Progenitor cell of endocrine pancreas (in vitro differentiated cells): ENCODE measurements at regions not wholly inside any gene's neighbourhood (a gene's known extent, or its start where the extent isn't known, plus 50 kb on each side); places are given as distances from the start of the nearest gene placed in this dataset.

ENCODE experiments used
- DNase-seq: peaks from one replicate; pipeline ENCODE4 v3.0.0; 2021; ENCODE audit warnings: low spot score; ENCODE audit not compliant: unreplicated experiment
- H3K27ac Mint-ChIP-seq: 2 replicates; pipeline ENCODE4 v1.8.0; 2021; ENCODE audit warnings: mild to moderate bottlenecking, moderate library complexity, mixed read lengths
- H3K27me3 Mint-ChIP-seq: 2 replicates; pipeline ENCODE4 v1.8.0; 2021; ENCODE audit warnings: mixed read lengths
- H3K36me3 Mint-ChIP-seq: 2 replicates; pipeline ENCODE4 v1.8.0; 2022; ENCODE audit warnings: mixed read lengths; ENCODE audit not compliant: insufficient read depth
- H3K4me1 Mint-ChIP-seq: 2 replicates; pipeline ENCODE4 v1.8.0; 2021; ENCODE audit warnings: low read depth, mixed read lengths
- H3K4me3 Mint-ChIP-seq: 2 replicates; pipeline ENCODE4 v1.8.0; 2021; ENCODE audit warnings: low read depth, mild to moderate bottlenecking, moderate library complexity, mixed read lengths
- H3K9me3 Mint-ChIP-seq: 2 replicates; pipeline ENCODE4 v1.8.0; 2021; ENCODE audit warnings: low read depth, mixed read lengths
- TF ChIP-seq, protein P1 (sequence below): fragments of 200-600 bp; sonication (generic); IDR thresholded peaks from one replicate; pipeline ENCODE4 v1.5.0; 2021; ENCODE audit warnings: antibody characterized with exemption, mild to moderate bottlenecking; ENCODE audit not compliant: unreplicated experiment

DNA sequence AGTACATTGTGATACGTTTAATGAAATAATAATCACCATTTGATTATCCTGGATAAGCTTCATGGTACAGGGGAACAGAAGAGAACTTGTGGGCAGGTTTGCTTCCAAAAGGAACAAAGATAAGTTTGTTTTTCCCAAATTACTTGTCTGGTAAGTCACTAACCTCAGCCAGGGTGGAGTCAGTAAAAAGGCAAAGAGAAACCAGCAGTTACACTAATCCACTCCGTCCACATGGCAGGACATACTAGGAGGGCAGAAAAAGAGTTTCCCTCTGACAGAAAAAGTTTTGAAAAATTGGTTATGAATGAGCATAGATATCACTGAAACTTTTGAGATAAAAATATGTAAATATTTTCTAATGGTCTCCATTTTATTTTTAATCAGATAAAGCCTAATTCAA is 285.9 kb downstream of the IL15 start:
- Mint-ChIP-seq H3K9me3 (no peaks in the 10 kb centered on the region), H3K36me3 (no peaks in the 10 kb centered on the region), H3K27me3 (no peaks in the 10 kb centered on the region), H3K4me1 (no peaks in the 10 kb centered on the region), H3K4me3 (no peak overlapping the region), H3K27ac (no peak overlapping the region)
- TF ChIP-seq, protein P1, sequence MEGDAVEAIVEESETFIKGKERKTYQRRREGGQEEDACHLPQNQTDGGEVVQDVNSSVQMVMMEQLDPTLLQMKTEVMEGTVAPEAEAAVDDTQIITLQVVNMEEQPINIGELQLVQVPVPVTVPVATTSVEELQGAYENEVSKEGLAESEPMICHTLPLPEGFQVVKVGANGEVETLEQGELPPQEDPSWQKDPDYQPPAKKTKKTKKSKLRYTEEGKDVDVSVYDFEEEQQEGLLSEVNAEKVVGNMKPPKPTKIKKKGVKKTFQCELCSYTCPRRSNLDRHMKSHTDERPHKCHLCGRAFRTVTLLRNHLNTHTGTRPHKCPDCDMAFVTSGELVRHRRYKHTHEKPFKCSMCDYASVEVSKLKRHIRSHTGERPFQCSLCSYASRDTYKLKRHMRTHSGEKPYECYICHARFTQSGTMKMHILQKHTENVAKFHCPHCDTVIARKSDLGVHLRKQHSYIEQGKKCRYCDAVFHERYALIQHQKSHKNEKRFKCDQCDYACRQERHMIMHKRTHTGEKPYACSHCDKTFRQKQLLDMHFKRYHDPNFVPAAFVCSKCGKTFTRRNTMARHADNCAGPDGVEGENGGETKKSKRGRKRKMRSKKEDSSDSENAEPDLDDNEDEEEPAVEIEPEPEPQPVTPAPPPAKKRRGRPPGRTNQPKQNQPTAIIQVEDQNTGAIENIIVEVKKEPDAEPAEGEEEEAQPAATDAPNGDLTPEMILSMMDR: no peak
- DNase-seq: no peak

DNA sequence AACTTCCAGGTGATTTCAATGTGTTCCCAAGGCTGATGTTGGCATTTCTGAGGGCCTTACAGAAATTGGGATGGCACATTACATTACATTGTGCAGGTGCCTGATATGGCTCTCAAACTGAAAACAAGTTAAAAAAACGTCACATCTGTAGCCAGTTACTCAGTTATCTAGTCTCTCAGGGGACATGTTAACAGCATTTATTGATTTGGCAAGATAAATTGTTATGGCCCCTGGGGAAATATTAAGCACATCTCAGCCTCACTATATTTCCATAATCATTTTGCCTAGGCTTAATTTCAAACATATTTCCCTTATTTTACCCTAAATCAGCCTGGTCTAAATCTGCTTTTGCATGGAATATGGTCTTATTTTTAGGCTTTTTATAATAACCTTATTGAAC is 290.0 kb downstream of the IL15 start:
- no peaks in the 10 kb centered on the region for H3K36me3 Mint-ChIP-seq
- H3K9me3 Mint-ChIP-seq: no peaks in the 10 kb centered on the region
- no peaks in the 10 kb centered on the region for H3K27me3 Mint-ChIP-seq
- H3K27ac Mint-ChIP-seq: no peak overlapping the region
- no peaks in the 10 kb centered on the region for H3K4me1 Mint-ChIP-seq
- TF ChIP-seq, protein P1: no peak
- DNase-seq: no peak
- H3K4me3 Mint-ChIP-seq: no peak overlapping the region

DNA sequence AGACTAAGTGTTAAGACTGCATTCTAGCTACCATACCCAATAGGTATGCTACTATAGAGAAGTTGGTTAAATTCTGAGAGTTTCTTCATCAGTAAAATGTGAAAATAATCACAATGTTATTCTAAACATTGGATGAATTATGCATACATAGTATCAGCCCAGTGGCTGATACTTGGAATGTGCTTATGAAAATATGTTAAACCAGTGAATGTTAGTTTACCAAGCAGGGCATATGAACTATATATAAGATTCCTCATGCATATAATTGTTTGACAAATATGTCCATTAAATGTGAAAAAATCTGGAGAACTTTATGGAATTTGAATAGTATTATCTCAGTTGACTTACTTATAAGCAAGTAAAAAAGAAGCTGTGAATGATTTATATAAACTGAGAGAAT is 296.1 kb downstream of the IL15 start:
- peaks cover 6% of the 10 kb centered on the region for H3K9me3 Mint-ChIP-seq
- no peaks in the 10 kb centered on the region for H3K27me3 Mint-ChIP-seq
- TF ChIP-seq, protein P1: no peak
- H3K4me3 Mint-ChIP-seq: no peak overlapping the region
- DNase-seq: no peak
- H3K36me3 Mint-ChIP-seq: no peaks in the 10 kb centered on the region
- H3K4me1 Mint-ChIP-seq: no peaks in the 10 kb centered on the region
- H3K27ac Mint-ChIP-seq: no peak overlapping the region

DNA sequence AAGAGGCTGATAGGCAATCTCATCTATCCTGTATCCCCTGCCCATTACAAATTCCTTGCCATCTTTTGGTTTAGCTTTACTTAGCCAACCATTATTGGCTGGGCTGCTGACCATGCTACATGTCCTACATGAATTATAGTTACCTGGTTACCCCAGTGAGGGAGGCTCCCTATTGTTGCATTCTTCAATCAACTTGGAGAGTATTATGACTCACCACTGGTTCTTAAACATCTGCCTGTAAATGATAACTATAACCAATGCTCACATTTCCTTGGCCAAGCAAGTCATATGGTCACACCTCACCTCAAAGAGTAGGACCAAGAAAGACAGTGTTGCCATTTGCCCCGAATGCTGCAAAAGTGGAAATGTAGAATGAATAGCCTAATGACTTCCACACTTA is 297.6 kb downstream of the IL15 start:
- H3K4me3 Mint-ChIP-seq: no peak overlapping the region
- no peak for DNase-seq
- no peak overlapping the region for H3K27ac Mint-ChIP-seq
- no peaks in the 10 kb centered on the region for H3K27me3 Mint-ChIP-seq
- peaks cover 18% of the 10 kb centered on the region for H3K9me3 Mint-ChIP-seq
- H3K4me1 Mint-ChIP-seq: no peaks in the 10 kb centered on the region
- H3K36me3 Mint-ChIP-seq: no peaks in the 10 kb centered on the region
- TF ChIP-seq, protein P1: no peak

GRCh38 chr4:141955696-141956095 is 319.3 kb downstream of the IL15 start:
- H3K27ac Mint-ChIP-seq: no peak overlapping the region
- H3K27me3 Mint-ChIP-seq: no peaks in the 10 kb centered on the region
- TF ChIP-seq, protein P1: no peak
- H3K9me3 Mint-ChIP-seq: no peaks in the 10 kb centered on the region
- H3K4me1 Mint-ChIP-seq: peaks cover 2% of the 10 kb centered on the region
- no peak overlapping the region for H3K4me3 Mint-ChIP-seq
- H3K36me3 Mint-ChIP-seq: no peaks in the 10 kb centered on the region
- no peak for DNase-seq

GRCh38 chr4:141957416-141957815 is 321.0 kb downstream of the IL15 start:
- no peak for DNase-seq
- Mint-ChIP-seq H3K27me3 (no peaks in the 10 kb centered on the region), H3K36me3 (no peaks in the 10 kb centered on the region), H3K4me1 (peaks cover 2% of the 10 kb centered on the region), H3K4me3 (no peak overlapping the region), H3K27ac (no peak overlapping the region), H3K9me3 (no peaks in the 10 kb centered on the region)
- TF ChIP-seq, protein P1: no peak
